Right atrium auricular region (tissue), 2 donors: ENCODE measurements at regions not wholly inside any gene's neighbourhood (a gene's known extent, or its start where the extent isn't known, plus 50 kb on each side); places are given as distances from the start of the nearest gene placed in this dataset.
"Not testable (repeated sequence)": the region's sequence is repeated elsewhere in the genome, so short reads cannot be mapped to it uniquely, and the experiment has no call there.

Experiments used
- DNase-seq: peaks from one replicate; pipeline ENCODE4 v3.0.0-alpha.2; 2019; ENCODE audit warnings: low spot score
- H3K27ac ChIP-seq, 2 donors: fragments of 200-600 bp; sonication (generic); 1 replicate in 1 of 2; 2 replicates in 1 of 2; pipeline ENCODE4 v1.5.1; 2016 to 2019
- H3K27me3 ChIP-seq, 2 donors: fragments of 200-600 bp; sonication (generic); one replicate each; pipeline versions ENCODE4 v1.5.1 to v1.6.0; 2017 to 2019
- H3K36me3 ChIP-seq: fragments of 200-600 bp; sonication (generic); one replicate; pipeline ENCODE4 v1.5.1; 2016
- H3K4me1 ChIP-seq, 2 donors: fragments of 200-600 bp; sonication (generic); one replicate each; pipeline versions ENCODE4 v1.5.1 to v1.6.0; 2017 to 2019
- H3K4me3 ChIP-seq, 2 donors: fragments of 200-600 bp; sonication (generic); 1 replicate in 1 of 2; 2 replicates in 1 of 2; pipeline ENCODE4 v1.5.1; 2017 to 2019; ENCODE audit warnings: mild to moderate bottlenecking in 1 of 2, moderate library complexity in 1 of 2
- H3K9me3 ChIP-seq, 2 donors: fragments of 200-600 bp; sonication (generic); one replicate each; pipeline ENCODE4 v1.5.1; 2019
- CTCF ChIP-seq, 2 donors: fragments of 200-600 bp; sonication (generic); IDR thresholded peaks; one replicate each; pipeline ENCODE4 v1.5.1; 2019; ENCODE audit warnings: antibody characterized with exemption in 2 of 2

GRCh38 chr1:182317611-182318161 is 73.9 kb downstream of the GLUL start:
- H3K27ac ChIP-seq, result no peak overlapping the region
- no peaks in the 10 kb centered on the region for H3K9me3 ChIP-seq
- H3K27me3 ChIP-seq, result no peaks in the 10 kb centered on the region
- no peak for TF ChIP-seq CTCF (IDR thresholded peaks at IDR 0.05)
- peaks cover 0 to 4% of the 10 kb centered on the region in 2 donors for H3K4me1 ChIP-seq
- H3K4me3 ChIP-seq, result no peak overlapping the region
- H3K36me3 ChIP-seq, result no peaks in the 10 kb centered on the region
- no peak for DNase-seq

GRCh38 chr1:182316454-182316853 is 75.1 kb downstream of the GLUL start:
- H3K4me1 ChIP-seq, H3K27ac ChIP-seq, DNase-seq, H3K4me3 ChIP-seq, H3K9me3 ChIP-seq, H3K36me3 ChIP-seq, H3K27me3 ChIP-seq: not testable (repeated sequence)

- Histone ChIP-seq H3K27ac (no peak overlapping the region), H3K4me3 (no peak overlapping the region), H3K27me3 (no peaks in the 10 kb centered on the region), H3K9me3 (no peaks in the 10 kb centered on the region), H3K4me1 (peaks cover 0 to 4% of the 10 kb centered on the region in 2 donors), H3K36me3 (no peaks in the 10 kb centered on the region)
- TF ChIP-seq CTCF (IDR thresholded peaks at IDR 0.05), result no peak
- no peak for DNase-seq
Measured at GRCh38 chr1:182315167-182315556, 76.4 kb downstream of the GLUL start.

DNA sequence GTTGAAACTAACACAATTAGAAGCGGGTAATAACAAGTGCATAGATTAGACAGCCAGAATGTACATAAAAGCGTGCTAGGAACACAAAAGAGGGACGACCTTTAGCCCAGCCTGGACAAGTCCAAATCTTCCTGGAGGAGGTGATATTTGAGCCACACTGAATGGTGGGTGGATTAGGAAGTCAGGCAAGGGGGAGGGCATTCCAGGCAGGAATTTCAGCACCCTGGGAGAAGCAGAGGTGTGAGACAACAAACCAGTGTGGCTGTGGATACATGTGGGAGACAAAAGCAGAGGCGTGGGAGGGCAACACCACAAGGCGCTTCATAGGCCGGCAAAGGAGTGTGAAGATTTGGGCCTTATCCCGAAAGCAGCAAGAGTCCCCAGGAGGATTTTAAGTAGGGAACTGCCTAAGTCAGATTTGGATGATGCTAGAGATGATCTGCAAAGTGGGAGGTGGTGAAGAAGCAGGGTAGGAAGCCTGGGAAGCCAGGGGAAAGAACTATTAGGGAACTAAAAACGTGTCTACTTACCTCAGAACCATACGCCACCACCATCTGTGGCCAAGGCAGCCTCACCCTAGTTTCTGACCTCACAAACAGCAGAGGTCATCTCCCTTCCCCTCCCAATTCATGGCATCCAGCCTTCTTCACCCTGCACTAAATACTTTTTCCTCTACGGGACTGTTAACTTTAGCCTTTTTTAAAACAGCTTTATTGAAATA is 81.8 kb downstream of the GLUL start:
- Histone ChIP-seq H3K27me3 (no peaks in the 10 kb centered on the region), H3K4me3 (no peak overlapping the region), H3K9me3 (no peaks in the 10 kb centered on the region), H3K4me1 (no peaks in the 10 kb centered on the region), H3K36me3 (no peaks in the 10 kb centered on the region), H3K27ac (no peak overlapping the region)
- no peak for DNase-seq
- no peak for TF ChIP-seq CTCF (IDR thresholded peaks at IDR 0.05)

DNA sequence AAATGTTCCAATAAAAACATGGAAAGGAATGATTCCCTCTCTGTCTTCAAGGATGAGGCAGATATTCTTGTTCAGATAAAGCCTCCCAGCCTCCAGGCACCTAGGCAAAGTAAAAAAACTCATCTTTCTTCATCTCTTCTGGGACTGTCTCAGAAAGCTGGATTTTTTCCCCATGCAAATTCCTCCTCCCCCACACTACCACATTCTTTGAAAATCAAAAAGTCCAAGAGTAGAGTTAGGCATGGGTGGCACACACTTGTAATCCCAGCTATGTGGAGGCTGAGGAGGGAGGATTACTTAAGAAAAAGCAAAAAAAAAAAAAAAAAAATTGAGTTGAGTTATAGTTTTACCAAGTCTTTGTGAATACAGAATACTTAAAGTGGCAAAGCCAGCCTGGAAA is 82.8 kb downstream of the GLUL start:
- H3K4me1 ChIP-seq, result no peaks in the 10 kb centered on the region
- no peak overlapping the region for H3K4me3 ChIP-seq
- H3K36me3 ChIP-seq, result no peaks in the 10 kb centered on the region
- TF ChIP-seq CTCF (IDR thresholded peaks at IDR 0.05), result no peak
- H3K9me3 ChIP-seq, result no peaks in the 10 kb centered on the region
- DNase-seq, result no peak
- no peak overlapping the region for H3K27ac ChIP-seq
- no peaks in the 10 kb centered on the region for H3K27me3 ChIP-seq

DNA sequence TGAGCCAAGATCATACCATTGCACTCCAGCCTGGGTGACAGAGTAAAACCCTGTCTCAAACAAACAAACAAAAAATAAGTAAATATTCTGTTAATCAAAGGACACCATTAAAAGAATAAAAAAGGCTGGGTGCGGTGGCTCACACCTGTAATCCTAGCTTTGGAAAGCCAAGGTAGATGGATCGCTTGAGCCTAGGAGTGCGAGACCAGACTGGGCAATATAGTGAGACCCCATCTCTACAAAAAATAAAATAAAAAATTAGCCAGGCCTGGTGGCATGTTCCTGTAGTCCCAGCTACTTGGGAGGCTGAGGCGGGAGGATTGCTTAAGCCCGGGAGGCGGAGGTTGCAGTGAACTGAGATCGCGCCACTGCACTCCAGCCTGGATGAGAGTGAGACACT is 84.1 kb downstream of the GLUL start:
- H3K4me1 ChIP-seq, H3K27ac ChIP-seq, DNase-seq, H3K4me3 ChIP-seq, H3K36me3 ChIP-seq, H3K27me3 ChIP-seq, H3K9me3 ChIP-seq: not testable (repeated sequence)

GRCh38 chr1:182305861-182306260 is 85.7 kb downstream of the GLUL start:
- no peak for TF ChIP-seq CTCF (IDR thresholded peaks at IDR 0.05)
- Histone ChIP-seq H3K27me3 (no peaks in the 10 kb centered on the region), H3K4me1 (peaks cover 0 to 6% of the 10 kb centered on the region in 2 donors), H3K4me3 (no peak overlapping the region), H3K9me3 (no peaks in the 10 kb centered on the region), H3K27ac (no peak overlapping the region), H3K36me3 (no peaks in the 10 kb centered on the region)
- DNase-seq, result no peak
